IMR-90 (cell line): ENCODE measurements at regions not wholly inside any gene's neighbourhood (a gene's known extent, or its start where the extent isn't known, plus 50 kb on each side); places are given as distances from the start of the nearest gene placed in this dataset.

ENCODE experiments used
- ATAC-seq: fragments of 200-7000 bp; cut with Tn5 transposase; 2 replicates; pipeline ENCODE4 v1.9.1; 2020; ENCODE audit warnings: low read depth, mild to moderate bottlenecking, moderate library complexity
- BruUV-seq: library from RNA; stranded (reverse); fragments of 400-500 nt; replicated peaks from 2 replicates; lab custom pipeline; 2021; lab: Mats Ljungman, UMichigan
- CTCF ChIA-PET: fragments of 300-600 bp; formaldehyde crosslinking; extraction: SDS; loops from one replicate; lab custom pipeline; 2021; ENCODE audit warnings: antibody characterized with exemption; lab: Yijun Ruan, JAX
- POLR2A ChIA-PET: fragments of 300-600 bp; sonication (Branson Sonifier 250); formaldehyde crosslinking; loops from one replicate; lab custom pipeline; 2022; ENCODE audit warnings: antibody characterized with exemption; ENCODE audit not compliant: unreplicated experiment; lab: Charles Lee
- DNase-seq: peaks from one replicate; pipeline ENCODE4 v3.0.0; 2013
- H2AFZ ChIP-seq: replicated peaks from 2 replicates; pipeline ENCODE3; 2013; ENCODE audit warnings: low read length, mild to moderate bottlenecking; ENCODE audit not compliant: poor library complexity
- H2AK5ac ChIP-seq: 2 replicates; pipeline ENCODE4 v1.6.1; 2013; ENCODE audit warnings: low read depth, low read length, inconsistent platforms
- H2AK9ac ChIP-seq: replicated peaks from 2 replicates; pipeline ENCODE3; 2013; ENCODE audit warnings: mild to moderate bottlenecking, low read depth, low read length, moderate library complexity; ENCODE audit not compliant: poor library complexity
- H2BK120ac ChIP-seq: 2 replicates; pipeline ENCODE4 v1.6.1; 2013; ENCODE audit warnings: low read depth, low read length, inconsistent platforms
- H2BK15ac ChIP-seq: 3 replicates; pipeline ENCODE4 v1.6.1; 2013; ENCODE audit warnings: low read depth, low read length, inconsistent platforms
- H2BK20ac ChIP-seq: 2 replicates; pipeline ENCODE4 v1.6.1; 2013; ENCODE audit warnings: low read depth, mild to moderate bottlenecking, inconsistent platforms, low read length, moderate library complexity
- H2BK5ac ChIP-seq: 2 replicates; pipeline ENCODE4 v1.6.1; 2013; ENCODE audit warnings: mild to moderate bottlenecking, low read depth, low read length, inconsistent platforms; ENCODE audit not compliant: poor library complexity, severe bottlenecking
- H3K14ac ChIP-seq: replicated peaks from 2 replicates; pipeline ENCODE4 v1.6.1; 2013; ENCODE audit warnings: low read depth, low read length, inconsistent platforms
- H3K18ac ChIP-seq: 2 replicates; pipeline ENCODE4 v1.6.1; 2013; ENCODE audit warnings: low read depth, low read length, control low read depth
- H3K23ac ChIP-seq: 2 replicates; pipeline ENCODE4 v1.6.1; 2013; ENCODE audit warnings: low read depth, low read length, inconsistent platforms
- H3K27ac ChIP-seq: 2 replicates; pipeline ENCODE4 v1.5.1; 2013; ENCODE audit warnings: mild to moderate bottlenecking, control low read depth, low read length; ENCODE audit not compliant: insufficient read depth
- H3K27me3 ChIP-seq: 2 replicates; pipeline ENCODE4 v1.6.1; 2013; ENCODE audit warnings: low read length; ENCODE audit not compliant: control insufficient read depth, insufficient read depth
- H3K36me3 ChIP-seq: 2 replicates; pipeline ENCODE4 v1.6.1; 2013; ENCODE audit warnings: low read length, mixed read lengths; ENCODE audit not compliant: control insufficient read depth, insufficient read depth
- H3K4ac ChIP-seq: 2 replicates; pipeline ENCODE4 v1.6.1; 2013; ENCODE audit warnings: low read depth, low read length, inconsistent platforms
- H3K4me1 ChIP-seq: 2 replicates; pipeline ENCODE4 v1.6.1; 2013; ENCODE audit warnings: low read length, mixed read lengths; ENCODE audit not compliant: control insufficient read depth, insufficient read depth
- H3K4me2 ChIP-seq: 2 replicates; pipeline ENCODE4 v1.6.1; 2013; ENCODE audit warnings: low read depth, mild to moderate bottlenecking, control low read depth, low read length, moderate library complexity
- H3K4me3 ChIP-seq: 2 replicates; pipeline ENCODE4 v1.5.1; 2013; ENCODE audit warnings: low read depth, mild to moderate bottlenecking, control low read depth, low read length, moderate library complexity; ENCODE audit not compliant: insufficient read depth
- H3K56ac ChIP-seq: 2 replicates; pipeline ENCODE4 v1.6.1; 2013; ENCODE audit warnings: low read length, inconsistent platforms; ENCODE audit not compliant: insufficient read depth; ENCODE audit errors: extremely low read depth
- H3K79me1 ChIP-seq, 2 experiments: 2 replicates each; pipeline ENCODE4 v1.6.1; 2013; ENCODE audit warnings: low read length in 2 of 2, inconsistent platforms in 1 of 2, low read depth in 1 of 2
- H3K9ac ChIP-seq: 2 replicates; pipeline ENCODE4 v1.6.1; 2013; ENCODE audit warnings: low read depth, low read length, control low read depth
- H3K9me1 ChIP-seq: 2 replicates; pipeline ENCODE4 v1.6.1; 2013; ENCODE audit warnings: low read length, inconsistent platforms; ENCODE audit not compliant: insufficient read depth
- H3K9me3 ChIP-seq: 2 replicates; pipeline ENCODE4 v1.6.1; 2013; ENCODE audit warnings: low read length; ENCODE audit not compliant: control insufficient read depth, insufficient read depth
- H4K20me1 ChIP-seq: 2 replicates; pipeline ENCODE4 v1.6.1; 2013; ENCODE audit warnings: low read length, inconsistent platforms; ENCODE audit not compliant: insufficient read depth
- H4K5ac ChIP-seq: 2 replicates; pipeline ENCODE4 v1.6.1; 2013; ENCODE audit warnings: mild to moderate bottlenecking, low read depth, low read length, control low read depth
- H4K8ac ChIP-seq, 2 experiments: 2 replicates each; pipeline ENCODE4 v1.6.1; 2013; ENCODE audit warnings: low read depth in 2 of 2, low read length in 2 of 2, control low read depth in 1 of 2, inconsistent platforms in 1 of 2
- H4K91ac ChIP-seq: 2 replicates; pipeline ENCODE4 v1.6.1; 2013; ENCODE audit warnings: low read depth, low read length, inconsistent platforms; ENCODE audit not compliant: insufficient read depth
- SMC3 ChIP-seq: fragments of 150-350 bp; IDR thresholded peaks from 2 replicates; pipeline ENCODE4 v1.6.1; 2016; ENCODE audit warnings: low read depth, mild to moderate bottlenecking, antibody characterized with exemption, low read length, moderate library complexity
- dilution Hi-C: fragments of 300-500 bp; cut with HindIII; formaldehyde crosslinking; loops from one replicate; pipeline ENCODE4 v1.14.3; 2018; ENCODE audit warnings: low sequenced_read_pairs; ENCODE audit not compliant: unreplicated experiment
- in situ Hi-C: fragments of 300-500 bp; cut with MboI; formaldehyde crosslinking; loops from 3 replicates; pipeline ENCODE4 v1.14.3; 2019; ENCODE audit warnings: low sequenced_read_pairs, inconsistent platforms, mixed read lengths
- intact Hi-C: fragments of 100-400 bp; cut with micrococcal nuclease; formaldehyde crosslinking; loops from 2 replicates; pipeline ENCODE4 v1.10.0; 2022

GRCh38 chr12:33794954-33795353 is 227.3 kb upstream of the ALG10 start:
- Histone ChIP-seq H2BK5ac (no peak overlapping the region), H3K56ac (no peak overlapping the region), H3K9me1 (no peaks in the 10 kb centered on the region), H3K9me3 (peaks cover 9% of the 10 kb centered on the region), H3K27ac (no peak overlapping the region), H3K79me1 (no peaks in the 10 kb centered on the region), H3K36me3 (no peaks in the 10 kb centered on the region), H2BK15ac (no peak overlapping the region), H4K20me1 (no peaks in the 10 kb centered on the region), H3K27me3 (no peaks in the 10 kb centered on the region), H3K4me3 (no peak overlapping the region), H3K4me2 (no peak overlapping the region), H3K23ac (no peak overlapping the region), H2AK9ac (no peak overlapping the region), H4K91ac (no peak overlapping the region), H3K4me1 (no peaks in the 10 kb centered on the region), H2BK120ac (no peak overlapping the region), H3K4ac (no peak overlapping the region), H3K9ac (no peak overlapping the region), H2BK20ac (no peak overlapping the region), H4K8ac (no peak overlapping the region), H3K14ac (no peak overlapping the region), H2AK5ac (no peak overlapping the region), H4K5ac (no peak overlapping the region), H3K18ac (no peak overlapping the region), H2AFZ (no peak overlapping the region)
- dilution Hi-C loops: no loop called here
- in situ Hi-C loops: no loop called here
- no peak for TF ChIP-seq SMC3
- ChIA-PET POLR2A (no interaction called here), CTCF (no interaction called here)
- intact Hi-C loops: no loop called here
- BruUV-seq: no TSS peak
- no peak for DNase-seq
- no peak for ATAC-seq
